H9 (cell line): ENCODE measurements at regions not wholly inside any gene's neighbourhood (a gene's known extent, or its start where the extent isn't known, plus 50 kb on each side); places are given as distances from the start of the nearest gene placed in this dataset.

Experiments
- DNase-seq: peaks from one replicate; pipeline ENCODE4 v3.0.0-alpha.2; 2017
- H2AFZ ChIP-seq: one replicate; pipeline ENCODE4 v1.6.1; 2013; ENCODE audit warnings: mild to moderate bottlenecking, low read length, control low read depth, moderate library complexity
- H2AK5ac ChIP-seq: 2 replicates; pipeline ENCODE4 v1.6.1; 2013; ENCODE audit warnings: low read length, control low read depth, mixed read lengths; ENCODE audit not compliant: insufficient read length
- H2BK120ac ChIP-seq: one replicate; pipeline ENCODE4 v1.6.1; 2013; ENCODE audit warnings: low read depth, mild to moderate bottlenecking, low read length, control low read depth, inconsistent platforms; ENCODE audit not compliant: poor library complexity, severe bottlenecking
- H2BK12ac ChIP-seq: 2 replicates; pipeline ENCODE4 v1.6.1; 2013; ENCODE audit warnings: low read length, control low read depth, mixed read lengths, low read depth; ENCODE audit not compliant: insufficient read length
- H2BK15ac ChIP-seq: 2 replicates; pipeline ENCODE4 v1.6.1; 2013; ENCODE audit warnings: low read depth, low read length, control low read depth
- H2BK20ac ChIP-seq: one replicate; pipeline ENCODE4 v1.6.1; 2013; ENCODE audit warnings: low read depth, mild to moderate bottlenecking, low read length, control low read depth, inconsistent platforms; ENCODE audit not compliant: poor library complexity, severe bottlenecking
- H2BK5ac ChIP-seq: 2 replicates; pipeline ENCODE4 v1.6.1; 2013; ENCODE audit warnings: low read length, control low read depth, mixed read lengths; ENCODE audit not compliant: insufficient read length
- H3K14ac ChIP-seq: 2 replicates; pipeline ENCODE4 v1.6.1; 2013; ENCODE audit warnings: low read length, control low read depth; ENCODE audit not compliant: insufficient read depth
- H3K18ac ChIP-seq: 2 replicates; pipeline ENCODE4 v1.6.1; 2013; ENCODE audit warnings: low read depth, mild to moderate bottlenecking, mixed read lengths, low read length, control low read depth; ENCODE audit not compliant: insufficient read length
- H3K23ac ChIP-seq: 2 replicates; pipeline ENCODE4 v1.6.1; 2013; ENCODE audit warnings: low read length, control low read depth, mixed read lengths, low read depth; ENCODE audit not compliant: insufficient read length
- H3K23me2 ChIP-seq: 2 replicates; pipeline ENCODE4 v1.6.1; 2013; ENCODE audit warnings: low read depth, mild to moderate bottlenecking, mixed read lengths, low read length, control low read depth; ENCODE audit not compliant: insufficient read length, poor library complexity, severe bottlenecking
- H3K27ac ChIP-seq: 2 replicates; pipeline ENCODE4 v1.5.1; 2013; ENCODE audit warnings: low read length, control low read depth, mixed read lengths, low read depth; ENCODE audit not compliant: insufficient read length
- H3K27me3 ChIP-seq: 2 replicates; pipeline ENCODE4 v1.6.1; 2013; ENCODE audit warnings: low read length, control low read depth, inconsistent platforms; ENCODE audit not compliant: insufficient read depth
- H3K4ac ChIP-seq: 2 replicates; pipeline ENCODE4 v1.6.1; 2013; ENCODE audit warnings: low read depth, mild to moderate bottlenecking, control low read depth, inconsistent platforms, low read length, moderate library complexity
- H3K4me1 ChIP-seq: 2 replicates; pipeline ENCODE4 v1.6.1; 2013; ENCODE audit warnings: low read length, control low read depth, inconsistent platforms; ENCODE audit not compliant: insufficient read depth
- H3K4me2 ChIP-seq: 2 replicates; pipeline ENCODE4 v1.6.1; 2013; ENCODE audit warnings: low read length, control low read depth, mixed read lengths; ENCODE audit not compliant: insufficient read length, insufficient read depth
- H3K56ac ChIP-seq: 2 replicates; pipeline ENCODE4 v1.6.1; 2013; ENCODE audit warnings: low read depth, mild to moderate bottlenecking, mixed read lengths, low read length, control low read depth; ENCODE audit not compliant: insufficient read length
- H3K79me1 ChIP-seq: 2 replicates; pipeline ENCODE4 v1.6.1; 2013; ENCODE audit warnings: low read depth, mild to moderate bottlenecking, moderate library complexity, low read length, control low read depth, inconsistent platforms; ENCODE audit not compliant: insufficient read depth, poor library complexity, severe bottlenecking
- H3K79me2 ChIP-seq: 2 replicates; pipeline ENCODE4 v1.6.1; 2013; ENCODE audit warnings: low read length, control low read depth, inconsistent platforms; ENCODE audit not compliant: insufficient read depth
- H3K9ac ChIP-seq: 2 replicates; pipeline ENCODE4 v1.6.1; 2013; ENCODE audit warnings: low read length, control low read depth, mixed read lengths; ENCODE audit not compliant: insufficient read length; ENCODE audit errors: extremely low read depth
- H3K9me3 ChIP-seq: one replicate; pipeline ENCODE4 v1.6.1; 2013; ENCODE audit warnings: low read depth, low read length, inconsistent platforms; ENCODE audit not compliant: control insufficient read depth
- H3T11ph ChIP-seq: one replicate; pipeline ENCODE4 v1.6.1; 2013; ENCODE audit warnings: mild to moderate bottlenecking, low read length, control low read depth, inconsistent platforms
- H4K20me1 ChIP-seq: one replicate; pipeline ENCODE4 v1.6.1; 2013; ENCODE audit not compliant: control insufficient read depth, insufficient read length, insufficient read depth
- H4K5ac ChIP-seq: 2 replicates; pipeline ENCODE4 v1.6.1; 2013; ENCODE audit warnings: low read depth, mild to moderate bottlenecking, mixed read lengths, low read length, control low read depth; ENCODE audit not compliant: insufficient read length
- H4K8ac ChIP-seq: replicated peaks from 2 replicates; pipeline ENCODE4 v1.6.1; 2013; ENCODE audit warnings: low read length, control low read depth, mixed read lengths, low read depth; ENCODE audit not compliant: insufficient read length
- H4K91ac ChIP-seq: 2 replicates; pipeline ENCODE4 v1.6.1; 2013; ENCODE audit warnings: low read depth, mild to moderate bottlenecking, moderate library complexity, mixed read lengths, low read length, control low read depth; ENCODE audit not compliant: insufficient read length
- H3K27ac Mint-ChIP-seq, 3 experiments: 2 replicates in 2 of 3; 3 replicates in 1 of 3; pipeline ENCODE4 v1.8.0; 2020 to 2021; ENCODE audit warnings: mixed read lengths in 3 of 3, mild to moderate bottlenecking in 1 of 3, moderate library complexity in 1 of 3
- H3K27me3 Mint-ChIP-seq: 2 replicates; pipeline ENCODE4 v1.8.0; 2021; ENCODE audit warnings: low read depth, mild to moderate bottlenecking, moderate library complexity, mixed read lengths
- H3K36me3 Mint-ChIP-seq, 3 experiments: 2 replicates in 2 of 3; 3 replicates in 1 of 3; pipeline ENCODE4 v1.8.0; 2020 to 2021; ENCODE audit warnings: low read depth in 3 of 3, mixed read lengths in 3 of 3; ENCODE audit not compliant: insufficient read depth in 1 of 3
- H3K4me1 Mint-ChIP-seq, 2 experiments: 2 replicates each; pipeline ENCODE4 v1.8.0; 2020; ENCODE audit warnings: mixed read lengths in 2 of 2
- H3K4me3 Mint-ChIP-seq, 2 experiments: 2 replicates in 1 of 2; 3 replicates in 1 of 2; pipeline ENCODE4 v1.8.0; 2020 to 2021; ENCODE audit warnings: mild to moderate bottlenecking in 2 of 2, mixed read lengths in 2 of 2, moderate library complexity in 1 of 2
- H3K9me3 Mint-ChIP-seq, 2 experiments: 2 replicates in 1 of 2; 3 replicates in 1 of 2; pipeline ENCODE4 v1.8.0; 2020; ENCODE audit warnings: mild to moderate bottlenecking in 2 of 2, mixed read lengths in 2 of 2, moderate library complexity in 1 of 2
- CTCF ChIP-seq: fragments of 200-600 bp; sonication (generic); conservative IDR thresholded peaks from 3 replicates; pipeline ENCODE4 v1.8.0; 2021; ENCODE audit warnings: antibody characterized with exemption, mild to moderate bottlenecking
- WGBS: extraction: QIAGEN DNeasy Blood & Tissue Kit; methylation state at CpG from one replicate; pipeline ENCODE4 v1.1.7; 2013; ENCODE audit warnings: missing lambda C conversion rate, low lambda C conversion rate, mixed read lengths; ENCODE audit not compliant: insufficient read length; ENCODE audit errors: extremely low coverage; 5-methylcytosine and 5-hydroxymethylcytosine counted together

DNA sequence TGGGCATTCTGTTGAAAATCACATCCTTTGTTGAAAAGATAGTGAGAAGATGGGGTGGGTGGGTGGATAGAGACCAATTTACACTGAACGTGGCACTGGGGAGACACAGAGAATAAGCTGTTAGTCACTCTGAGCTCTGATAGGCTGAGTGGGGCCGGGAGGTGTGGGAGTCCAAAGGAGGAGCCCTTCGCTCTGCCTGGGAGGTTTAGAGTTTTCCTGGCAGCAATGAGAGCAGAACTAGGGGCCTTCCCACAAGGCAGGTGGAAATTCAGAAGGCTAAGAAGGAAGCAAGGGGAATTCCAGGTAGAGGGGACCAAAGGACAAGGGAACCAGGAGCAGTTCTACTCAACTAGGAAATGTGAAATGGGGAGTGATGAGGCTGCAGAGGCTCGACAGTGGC is 272.7 kb downstream of the RPLP1 start:
- Mint-ChIP-seq H3K27me3 (peaks cover 14% of the 10 kb centered on the region), H3K9me3 (no peaks in the 10 kb centered on the region), H3K4me3 (no peak overlapping the region)

More for the DNA sequence above, 272.7 kb downstream of the RPLP1 start:
- Mint-ChIP-seq H3K4me1 (peaks cover 25 to 40% of the 10 kb centered on the region in 2 experiments), H3K36me3 (no peaks in the 10 kb centered on the region), H3K27ac (0 out of 7 replicates have a peak overlapping the region, but pooled peaks of 1 of the 3 experiments have one; percentile 54)
- no peak overlapping the region for H2BK120ac ChIP-seq
- H2AK5ac ChIP-seq, result no peak overlapping the region
- H4K20me1 ChIP-seq, result no peaks in the 10 kb centered on the region
- TF ChIP-seq CTCF, result no peak
- no peaks in the 10 kb centered on the region for H3K9me3 ChIP-seq
- H3T11ph ChIP-seq, result no peak overlapping the region
- no peak overlapping the region for H3K14ac ChIP-seq
- DNase-seq, result no peak
- no peak overlapping the region for H4K91ac ChIP-seq
- no peak overlapping the region for H3K4ac ChIP-seq
- peaks cover 3% of the 10 kb centered on the region; the same call in 1 of the 2 replicates for H3K4me1 ChIP-seq
- no peak overlapping the region for H3K18ac ChIP-seq
- H2BK15ac ChIP-seq, result no peak overlapping the region
- no peak overlapping the region for H2BK12ac ChIP-seq
- H2BK20ac ChIP-seq, result no peak overlapping the region
- H3K56ac ChIP-seq, result no peak overlapping the region
- no peak overlapping the region for H4K8ac ChIP-seq
- no peak overlapping the region for H3K4me2 ChIP-seq
- no peaks in the 10 kb centered on the region for H3K79me2 ChIP-seq
- no peaks in the 10 kb centered on the region for H3K79me1 ChIP-seq
- no peak overlapping the region for H3K23ac ChIP-seq
- WGBS, result no CpG with 5 or more reads among the region's 4 CpGs
- no peaks in the 10 kb centered on the region for H3K27me3 ChIP-seq
- H3K23me2 ChIP-seq, result no peaks in the 10 kb centered on the region
- no peak overlapping the region for H3K27ac ChIP-seq
- H3K9ac ChIP-seq, result no peak overlapping the region
- H2AFZ ChIP-seq, result no peak overlapping the region
- no peak overlapping the region for H2BK5ac ChIP-seq
- H4K5ac ChIP-seq, result no peak overlapping the region
